K562 (cell line): ENCODE measurements at regions not wholly inside any gene's neighbourhood (a gene's known extent, or its start where the extent isn't known, plus 50 kb on each side); places are given as distances from the start of the nearest gene placed in this dataset.

Experiments
- ATF1 ChIP-seq, 2 experiments: fragments of 450-650 bp in 1 of 2; IDR thresholded peaks; 2 replicates each; pipeline ENCODE4 v1.6.1; 2016; ENCODE audit warnings: missing compliant biosample characterization in 1 of 2, missing genetic modification characterization in 1 of 2
- CTCF ChIP-seq, 3 experiments: IDR thresholded peaks in 2 of 3; conservative IDR thresholded peaks in 1 of 3; 2 replicates each; pipeline ENCODE4 v1.5.1; 2011 to 2012; ENCODE audit warnings: low read length in 3 of 3, mild to moderate bottlenecking in 3 of 3, control low read depth in 2 of 3, improper control_type of control experiment in 1 of 3, inconsistent platforms in 1 of 3, low read depth in 1 of 3, mixed read lengths in 1 of 3, moderate library complexity in 1 of 3; ENCODE audit not compliant: insufficient read depth in 2 of 3
- FOXP1 ChIP-seq: sonication (generic); formaldehyde crosslinking; IDR thresholded peaks from 2 replicates; pipeline ENCODE4 v1.8.0; 2022; ENCODE audit warnings: mild to moderate bottlenecking, missing genetic modification reagents
- HDAC6 ChIP-seq: IDR thresholded peaks from 2 replicates; pipeline ENCODE4 v1.6.1; 2012; ENCODE audit warnings: low read depth, mild to moderate bottlenecking, control low read depth, inconsistent platforms, low read length, moderate library complexity
- KLF13 ChIP-seq: fragments of 450-650 bp; IDR thresholded peaks from 2 replicates; pipeline ENCODE4 v1.6.1; 2016; ENCODE audit warnings: missing genetic modification characterization, low read depth, mild to moderate bottlenecking, missing compliant biosample characterization, moderate library complexity, borderline replicate concordance
- MXI1 ChIP-seq: IDR thresholded peaks from 2 replicates; pipeline ENCODE4 v1.6.1; 2011; ENCODE audit warnings: low read depth, mild to moderate bottlenecking, improper control_type of control experiment, low read length
- POLR2AphosphoS5 ChIP-seq: IDR thresholded peaks from 2 replicates; pipeline ENCODE4 v1.6.1; 2011; ENCODE audit warnings: mild to moderate bottlenecking, low read depth, low read length, moderate library complexity; ENCODE audit not compliant: control insufficient read depth, insufficient read depth
- RFX5 ChIP-seq: IDR thresholded peaks from 2 replicates; pipeline ENCODE4 v1.6.1; 2011; ENCODE audit warnings: low read depth, mild to moderate bottlenecking, improper control_type of control experiment, low read length
- SP2 ChIP-seq: IDR thresholded peaks from 2 replicates; pipeline ENCODE4 v1.6.1; 2011; ENCODE audit warnings: mild to moderate bottlenecking, low read depth, low read length, moderate library complexity; ENCODE audit not compliant: poor library complexity, severe bottlenecking; ENCODE audit errors: extremely low read depth
- ZNF24 ChIP-seq: fragments of 450-650 bp; IDR thresholded peaks from 2 replicates; pipeline ENCODE4 v1.6.1; 2016
- TF ChIP-seq, protein P1 (sequence below): IDR thresholded peaks from 3 replicates; pipeline ENCODE4 v1.6.1; 2011; ENCODE audit warnings: borderline replicate concordance, mild to moderate bottlenecking; ENCODE audit not compliant: insufficient read length, insufficient read depth

- TF ChIP-seq ZNF24 (no peak), CTCF (IDR thresholded peaks at IDR 0.05 in 2 of 3, conservative IDR thresholded peaks at IDR 0.05 in 1 of 3; ENCODE audit: insufficient read depth in 2 of 3, low read depth in 1 of 3, low read length in 3 of 3) (no peak), FOXP1 (no peak), MXI1 (no peak), SP2 (no peak), RFX5 (no peak), HDAC6 (no peak), ATF1 (CRISPR knock-in tag; IDR thresholded peaks at IDR 0.05) (no peak), ATF1 (tag; IDR thresholded peaks at IDR 0.05) (no peak), KLF13 (tag) (no peak), POLR2AphosphoS5 (no peak)
- TF ChIP-seq, protein P1, sequence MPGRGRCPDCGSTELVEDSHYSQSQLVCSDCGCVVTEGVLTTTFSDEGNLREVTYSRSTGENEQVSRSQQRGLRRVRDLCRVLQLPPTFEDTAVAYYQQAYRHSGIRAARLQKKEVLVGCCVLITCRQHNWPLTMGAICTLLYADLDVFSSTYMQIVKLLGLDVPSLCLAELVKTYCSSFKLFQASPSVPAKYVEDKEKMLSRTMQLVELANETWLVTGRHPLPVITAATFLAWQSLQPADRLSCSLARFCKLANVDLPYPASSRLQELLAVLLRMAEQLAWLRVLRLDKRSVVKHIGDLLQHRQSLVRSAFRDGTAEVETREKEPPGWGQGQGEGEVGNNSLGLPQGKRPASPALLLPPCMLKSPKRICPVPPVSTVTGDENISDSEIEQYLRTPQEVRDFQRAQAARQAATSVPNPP: no peak
These were observed 909.3 kb upstream of the GHITM start for GRCh38 chr10:83229991-83230390.
